ENCODE measurements at regions not wholly inside any gene's neighbourhood (a gene's known extent, or its start where the extent isn't known, plus 50 kb on each side); places are given as distances from the start of the nearest gene placed in this dataset.

- H3K36me3 Mint-ChIP-seq: no peaks in the 10 kb centered on the region
Observed at GRCh38 chr5:36755342-36755741, 121.2 kb upstream of the NIPBL start.

GRCh38 chr5:36755920-36756488, 120.6 kb upstream of the NIPBL start:
- Mint-ChIP-seq H3K36me3 (no peaks in the 10 kb centered on the region), H3K4me3 (no peak overlapping the region), H3K9me3 (no peaks in the 10 kb centered on the region), H3K27me3 (no peaks in the 10 kb centered on the region), H3K27ac (no peak overlapping the region), H3K4me1 (no peaks in the 10 kb centered on the region)
- ATAC-seq (ENCODE audit: low read depth in 2 of 2) (no peak), DNase-seq (no peak)
- peaks cover 4% of the 10 kb centered on the region for H3K27me3 ChIP-seq (ENCODE audit: control insufficient read depth, insufficient read depth, low read length)
- H3K4me3 ChIP-seq (ENCODE audit: low read depth, low read length): no peak overlapping the region
- H3K9me3 ChIP-seq (ENCODE audit: control insufficient read depth in 2 of 2, low read length in 2 of 2): no peaks in the 10 kb centered on the region
- no peak overlapping the region for H3K27ac ChIP-seq (ENCODE audit: insufficient read depth, low read length, poor library complexity, severe bottlenecking)
- no peaks in the 10 kb centered on the region for H3K36me3 ChIP-seq (ENCODE audit: control insufficient read depth, insufficient read depth, low read length)
- no peaks in the 10 kb centered on the region for H3K4me1 ChIP-seq (ENCODE audit: control insufficient read depth, insufficient read depth, low read length, poor library complexity, severe bottlenecking)

More at GRCh38 chr5:36755342-36755741, 121.2 kb upstream of the NIPBL start:
- Histone ChIP-seq H3K4me1 (ENCODE audit: control insufficient read depth, insufficient read depth, low read length, poor library complexity, severe bottlenecking) (no peaks in the 10 kb centered on the region), H3K27ac (ENCODE audit: insufficient read depth, low read length, poor library complexity, severe bottlenecking) (no peak overlapping the region), H3K36me3 (ENCODE audit: control insufficient read depth, insufficient read depth, low read length) (no peaks in the 10 kb centered on the region), H3K27me3 (ENCODE audit: control insufficient read depth, insufficient read depth, low read length) (peaks cover 4% of the 10 kb centered on the region), H3K4me3 (ENCODE audit: low read depth, low read length) (no peak overlapping the region), H3K9me3 (ENCODE audit: control insufficient read depth in 2 of 2, low read length in 2 of 2) (no peaks in the 10 kb centered on the region)
- Mint-ChIP-seq H3K27ac (no peak overlapping the region), H3K9me3 (no peaks in the 10 kb centered on the region), H3K27me3 (peaks cover 2% of the 10 kb centered on the region), H3K4me1 (no peaks in the 10 kb centered on the region), H3K4me3 (no peak overlapping the region)
- ATAC-seq (ENCODE audit: low read depth in 2 of 2): no peak
- DNase-seq: no peak

GRCh38 chr5:36756848-36757247, 119.7 kb upstream of the NIPBL start:
- ATAC-seq (ENCODE audit: low read depth in 2 of 2) (no peak), DNase-seq (no peak)
- no peaks in the 10 kb centered on the region for H3K4me1 Mint-ChIP-seq
- Histone ChIP-seq H3K9me3 (ENCODE audit: control insufficient read depth in 2 of 2, low read length in 2 of 2) (no peaks in the 10 kb centered on the region), H3K36me3 (ENCODE audit: control insufficient read depth, insufficient read depth, low read length) (no peaks in the 10 kb centered on the region), H3K27ac (ENCODE audit: insufficient read depth, low read length, poor library complexity, severe bottlenecking) (no peak overlapping the region), H3K4me1 (ENCODE audit: control insufficient read depth, insufficient read depth, low read length, poor library complexity, severe bottlenecking) (no peaks in the 10 kb centered on the region), H3K27me3 (ENCODE audit: control insufficient read depth, insufficient read depth, low read length) (peaks cover 4% of the 10 kb centered on the region), H3K4me3 (ENCODE audit: low read depth, low read length) (no peak overlapping the region)
- no peak overlapping the region for H3K4me3 Mint-ChIP-seq
- no peak overlapping the region for H3K27ac Mint-ChIP-seq
- H3K36me3 Mint-ChIP-seq: no peaks in the 10 kb centered on the region
- H3K9me3 Mint-ChIP-seq: no peaks in the 10 kb centered on the region
- no peaks in the 10 kb centered on the region for H3K27me3 Mint-ChIP-seq

GRCh38 chr5:36759117-36759516, 117.5 kb upstream of the NIPBL start:
- Histone ChIP-seq H3K36me3 (ENCODE audit: control insufficient read depth, insufficient read depth, low read length) (no peaks in the 10 kb centered on the region), H3K27ac (ENCODE audit: insufficient read depth, low read length, poor library complexity, severe bottlenecking) (no peak overlapping the region), H3K4me3 (ENCODE audit: low read depth, low read length) (no peak overlapping the region), H3K27me3 (ENCODE audit: control insufficient read depth, insufficient read depth, low read length) (peaks cover 5% of the 10 kb centered on the region), H3K9me3 (ENCODE audit: control insufficient read depth in 2 of 2, low read length in 2 of 2) (no peaks in the 10 kb centered on the region), H3K4me1 (ENCODE audit: control insufficient read depth, insufficient read depth, low read length, poor library complexity, severe bottlenecking) (no peaks in the 10 kb centered on the region)
- Mint-ChIP-seq H3K9me3 (no peaks in the 10 kb centered on the region), H3K36me3 (no peaks in the 10 kb centered on the region), H3K27ac (no peak overlapping the region), H3K4me1 (no peaks in the 10 kb centered on the region), H3K4me3 (no peak overlapping the region), H3K27me3 (peaks cover 6% of the 10 kb centered on the region)
- ATAC-seq (ENCODE audit: low read depth in 2 of 2) (no peak), DNase-seq (no peak)

GRCh38 chr5:36763454-36763853, 113.1 kb upstream of the NIPBL start:
- no peak overlapping the region for H3K4me3 ChIP-seq (ENCODE audit: low read depth, low read length)
- Mint-ChIP-seq H3K27me3 (peaks cover 16% of the 10 kb centered on the region), H3K36me3 (no peaks in the 10 kb centered on the region), H3K9me3 (peaks cover 0 to 4% (median 0%) of the 10 kb centered on the region in 7 donors), H3K4me3 (no peak overlapping the region), H3K4me1 (no peaks in the 10 kb centered on the region), H3K27ac (no peak overlapping the region)
- H3K36me3 ChIP-seq (ENCODE audit: control insufficient read depth, insufficient read depth, low read length): no peaks in the 10 kb centered on the region
- H3K27ac ChIP-seq (ENCODE audit: insufficient read depth, low read length, poor library complexity, severe bottlenecking): no peak overlapping the region
- peaks cover 9% of the 10 kb centered on the region for H3K27me3 ChIP-seq (ENCODE audit: control insufficient read depth, insufficient read depth, low read length)
- DNase-seq (no peak), ATAC-seq (ENCODE audit: low read depth in 2 of 2) (no peak)
- H3K9me3 ChIP-seq (ENCODE audit: control insufficient read depth in 2 of 2, low read length in 2 of 2): no peaks in the 10 kb centered on the region
- no peaks in the 10 kb centered on the region for H3K4me1 ChIP-seq (ENCODE audit: control insufficient read depth, insufficient read depth, low read length, poor library complexity, severe bottlenecking)

GRCh38 chr5:36765876-36766275, 110.7 kb upstream of the NIPBL start:
- Mint-ChIP-seq H3K9me3 (peaks cover 0 to 4% (median 0%) of the 10 kb centered on the region in 7 donors), H3K4me3 (no peak overlapping the region), H3K4me1 (no peaks in the 10 kb centered on the region), H3K27me3 (peaks cover 20% of the 10 kb centered on the region), H3K27ac (no peak overlapping the region), H3K36me3 (no peaks in the 10 kb centered on the region)
- no peak for ATAC-seq (ENCODE audit: low read depth in 2 of 2)
- Histone ChIP-seq H3K4me1 (ENCODE audit: control insufficient read depth, insufficient read depth, low read length, poor library complexity, severe bottlenecking) (no peaks in the 10 kb centered on the region), H3K36me3 (ENCODE audit: control insufficient read depth, insufficient read depth, low read length) (no peaks in the 10 kb centered on the region), H3K27me3 (ENCODE audit: control insufficient read depth, insufficient read depth, low read length) (peaks cover 9% of the 10 kb centered on the region), H3K27ac (ENCODE audit: insufficient read depth, low read length, poor library complexity, severe bottlenecking) (no peak overlapping the region), H3K4me3 (ENCODE audit: low read depth, low read length) (no peak overlapping the region), H3K9me3 (ENCODE audit: control insufficient read depth in 2 of 2, low read length in 2 of 2) (no peaks in the 10 kb centered on the region)
- DNase-seq: no peak

- no peak overlapping the region for H3K27ac Mint-ChIP-seq
- H3K9me3 ChIP-seq (ENCODE audit: control insufficient read depth in 2 of 2, low read length in 2 of 2): no peaks in the 10 kb centered on the region
Observed at GRCh38 chr5:36766981-36767380, 109.6 kb upstream of the NIPBL start.

GRCh38 chr5:36768450-36768849, 108.1 kb upstream of the NIPBL start:
- H3K4me1 ChIP-seq (ENCODE audit: control insufficient read depth, insufficient read depth, low read length, poor library complexity, severe bottlenecking): no peaks in the 10 kb centered on the region
- peaks cover 6% of the 10 kb centered on the region for H3K27me3 ChIP-seq (ENCODE audit: control insufficient read depth, insufficient read depth, low read length)
- Mint-ChIP-seq H3K9me3 (peaks cover 0 to 4% (median 0%) of the 10 kb centered on the region in 7 donors), H3K27ac (no peak overlapping the region), H3K36me3 (no peaks in the 10 kb centered on the region), H3K27me3 (peaks cover 17% of the 10 kb centered on the region), H3K4me1 (no peaks in the 10 kb centered on the region), H3K4me3 (no peak overlapping the region)
- no peak overlapping the region for H3K27ac ChIP-seq (ENCODE audit: insufficient read depth, low read length, poor library complexity, severe bottlenecking)
- no peaks in the 10 kb centered on the region for H3K36me3 ChIP-seq (ENCODE audit: control insufficient read depth, insufficient read depth, low read length)
- H3K4me3 ChIP-seq (ENCODE audit: low read depth, low read length): no peak overlapping the region
- no peak for ATAC-seq (ENCODE audit: low read depth in 2 of 2)
- no peaks in the 10 kb centered on the region for H3K9me3 ChIP-seq (ENCODE audit: control insufficient read depth in 2 of 2, low read length in 2 of 2)
- no peak for DNase-seq

More at GRCh38 chr5:36766981-36767380, 109.6 kb upstream of the NIPBL start:
- H3K27me3 Mint-ChIP-seq: peaks cover 20% of the 10 kb centered on the region
- DNase-seq (no peak), ATAC-seq (ENCODE audit: low read depth in 2 of 2) (no peak)
- H3K4me3 Mint-ChIP-seq: no peak overlapping the region
- Histone ChIP-seq H3K27me3 (ENCODE audit: control insufficient read depth, insufficient read depth, low read length) (peaks cover 9% of the 10 kb centered on the region), H3K4me3 (ENCODE audit: low read depth, low read length) (no peak overlapping the region), H3K36me3 (ENCODE audit: control insufficient read depth, insufficient read depth, low read length) (no peaks in the 10 kb centered on the region), H3K4me1 (ENCODE audit: control insufficient read depth, insufficient read depth, low read length, poor library complexity, severe bottlenecking) (no peaks in the 10 kb centered on the region), H3K27ac (ENCODE audit: insufficient read depth, low read length, poor library complexity, severe bottlenecking) (no peak overlapping the region)
- H3K9me3 Mint-ChIP-seq: peaks cover 0 to 4% (median 0%) of the 10 kb centered on the region in 7 donors
- no peaks in the 10 kb centered on the region for H3K4me1 Mint-ChIP-seq
- H3K36me3 Mint-ChIP-seq: no peaks in the 10 kb centered on the region
